Spinal cord (tissue), 9 donors: ENCODE measurements at regions not wholly inside any gene's neighbourhood (a gene's known extent, or its start where the extent isn't known, plus 50 kb on each side); places are given as distances from the start of the nearest gene placed in this dataset.
A peak's percentile ranks its signal among the peaks of the same experiment; 100 is the strongest.
"Not testable (repeated sequence)": the region's sequence is repeated elsewhere in the genome, so short reads cannot be mapped to it uniquely, and the experiment has no call there.

Experiments used
- DNase-seq, 6 donors: peaks; one replicate each; pipeline versions ENCODE4 v3.0.0 to v3.0.0-alpha.2; 2013 to 2015; ENCODE audit warnings: low spot score in 6 of 6, low read depth in 4 of 6
- H3K27ac ChIP-seq: one replicate; pipeline ENCODE4 v1.5.1; 2013; ENCODE audit warnings: low read depth, low read length, control low read depth
- H3K27me3 ChIP-seq: one replicate; pipeline ENCODE4 v1.6.1; 2013; ENCODE audit warnings: low read length; ENCODE audit not compliant: control insufficient read depth, insufficient read depth
- H3K36me3 ChIP-seq: one replicate; pipeline ENCODE4 v1.6.1; 2013; ENCODE audit warnings: low read length; ENCODE audit not compliant: control insufficient read depth, insufficient read depth
- H3K4me1 ChIP-seq: one replicate; pipeline ENCODE4 v1.6.1; 2013; ENCODE audit warnings: low read length; ENCODE audit not compliant: control insufficient read depth, insufficient read depth
- H3K4me3 ChIP-seq: one replicate; pipeline ENCODE4 v1.5.1; 2013; ENCODE audit warnings: low read depth, low read length, control low read depth
- H3K9me3 ChIP-seq: one replicate; pipeline ENCODE4 v1.6.1; 2013; ENCODE audit warnings: low read length; ENCODE audit not compliant: control insufficient read depth, insufficient read depth
- WGBS: methylation state at CpG from one replicate; pipeline ENCODE4 v1.1.5; 2013; ENCODE audit warnings: missing lambda C conversion rate; ENCODE audit not compliant: insufficient coverage; 5-methylcytosine and 5-hydroxymethylcytosine counted together
- donor health status: healthy.

- no peaks in the 10 kb centered on the region for H3K36me3 ChIP-seq
- no peaks in the 10 kb centered on the region for H3K9me3 ChIP-seq
- H3K27me3 ChIP-seq: no peaks in the 10 kb centered on the region
- no peaks in the 10 kb centered on the region for H3K4me1 ChIP-seq
- DNase-seq: no peak
- H3K4me3 ChIP-seq: no peak overlapping the region
- no peak overlapping the region for H3K27ac ChIP-seq
- no CpG with 5 or more reads among the region's 1 CpG for WGBS
These were observed 135.4 kb upstream of the PRSS3 start for GRCh38 chr9:33659921-33660320.

DNA sequence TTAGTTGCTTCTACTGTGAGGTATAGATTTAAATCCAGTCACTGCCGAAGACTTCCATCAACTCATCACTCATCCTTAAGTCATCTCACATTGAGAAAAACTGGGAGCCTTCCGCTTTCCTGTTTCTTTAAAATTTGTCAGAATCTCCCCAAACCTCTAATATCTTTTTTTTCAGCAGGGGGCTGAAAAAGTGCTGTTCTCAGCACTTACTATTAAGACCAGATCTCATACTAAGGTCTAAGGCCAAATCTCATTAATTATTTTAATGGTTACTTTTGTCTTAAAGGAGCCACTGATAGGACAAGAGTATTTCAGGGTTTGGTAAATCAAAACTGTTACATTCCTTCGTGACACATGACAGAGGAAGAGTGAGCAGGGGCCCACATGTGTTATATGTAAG lies 134.6 kb upstream of the PRSS3 start:
- Histone ChIP-seq H3K9me3 (no peaks in the 10 kb centered on the region), H3K4me3 (no peak overlapping the region), H3K4me1 (no peaks in the 10 kb centered on the region), H3K27me3 (no peaks in the 10 kb centered on the region), H3K36me3 (no peaks in the 10 kb centered on the region), H3K27ac (no peak overlapping the region)
- no peak for DNase-seq
- no CpG with 5 or more reads among the region's 3 CpGs for WGBS

DNA sequence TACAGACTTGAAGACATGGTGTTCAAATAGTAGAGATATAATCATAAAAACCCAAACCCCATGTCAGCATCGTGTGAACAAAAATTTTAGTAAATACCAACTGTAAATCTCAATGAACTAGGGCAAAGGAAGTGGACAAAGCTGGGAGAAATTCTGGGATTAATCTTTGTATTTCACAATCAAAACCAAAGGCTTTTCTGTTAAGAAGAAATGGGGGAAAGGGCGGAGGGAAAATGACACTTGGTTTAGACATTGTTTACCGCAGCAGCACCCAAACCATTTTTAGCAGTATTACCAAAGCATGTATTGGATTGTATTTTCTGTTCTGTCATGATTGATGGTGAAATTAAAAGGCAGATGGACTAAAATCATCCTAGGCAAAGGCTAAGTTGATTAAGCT lies 134.2 kb upstream of the PRSS3 start:
- DNase-seq: no peak
- H3K4me1 ChIP-seq: no peaks in the 10 kb centered on the region
- no peak overlapping the region for H3K27ac ChIP-seq
- H3K36me3 ChIP-seq: no peaks in the 10 kb centered on the region
- no peaks in the 10 kb centered on the region for H3K27me3 ChIP-seq
- no CpG with 5 or more reads among the region's 3 CpGs for WGBS
- no peaks in the 10 kb centered on the region for H3K9me3 ChIP-seq
- no peak overlapping the region for H3K4me3 ChIP-seq

- no peaks in the 10 kb centered on the region for H3K27me3 ChIP-seq
- H3K27ac ChIP-seq: no peak overlapping the region
- WGBS: 20% methylated on average over 1 of the region's 1 CpG
- no peak overlapping the region for H3K4me3 ChIP-seq
- H3K9me3 ChIP-seq: no peaks in the 10 kb centered on the region
- H3K36me3 ChIP-seq: no peaks in the 10 kb centered on the region
- no peaks in the 10 kb centered on the region for H3K4me1 ChIP-seq
- no peak for DNase-seq
These were observed 132.5 kb upstream of the PRSS3 start for GRCh38 chr9:33662871-33663270.

GRCh38 chr9:33676194-33676745 lies 119.1 kb upstream of the PRSS3 start:
- not testable (repeated sequence) for H3K27me3 ChIP-seq, H3K9me3 ChIP-seq, H3K36me3 ChIP-seq, H3K4me1 ChIP-seq
- H3K4me3 ChIP-seq: peak overlapping the region; percentile 55
- peak overlapping the region; percentile 91 for H3K27ac ChIP-seq
- DNase-seq: peak in 1 of 6 donors; percentile 6
- 0% methylated on average over 1 of the region's 8 CpGs for WGBS

- no peaks in the 10 kb centered on the region for H3K9me3 ChIP-seq
- no peaks in the 10 kb centered on the region for H3K27me3 ChIP-seq
- H3K4me1 ChIP-seq: no peaks in the 10 kb centered on the region
- under 1% methylated on average over 72 of the region's 78 CpGs for WGBS
- peak overlapping the region; percentile 55 for H3K4me3 ChIP-seq
- no peaks in the 10 kb centered on the region for H3K36me3 ChIP-seq
- peak overlapping the region; percentile 91 for H3K27ac ChIP-seq
- peak; percentile 36 to 85 (median 44) for DNase-seq
These were observed 118.4 kb upstream of the PRSS3 start for GRCh38 chr9:33676746-33677505.

GRCh38 chr9:33677506-33677809 lies 117.9 kb upstream of the PRSS3 start:
- Histone ChIP-seq H3K9me3 (no peaks in the 10 kb centered on the region), H3K36me3 (no peaks in the 10 kb centered on the region), H3K27me3 (no peaks in the 10 kb centered on the region), H3K4me1 (no peaks in the 10 kb centered on the region), H3K4me3 (peak overlapping the region; percentile 55), H3K27ac (peak overlapping the region; percentile 91)
- WGBS: no CpG with 5 or more reads among the region's 3 CpGs
- no peak for DNase-seq

DNA sequence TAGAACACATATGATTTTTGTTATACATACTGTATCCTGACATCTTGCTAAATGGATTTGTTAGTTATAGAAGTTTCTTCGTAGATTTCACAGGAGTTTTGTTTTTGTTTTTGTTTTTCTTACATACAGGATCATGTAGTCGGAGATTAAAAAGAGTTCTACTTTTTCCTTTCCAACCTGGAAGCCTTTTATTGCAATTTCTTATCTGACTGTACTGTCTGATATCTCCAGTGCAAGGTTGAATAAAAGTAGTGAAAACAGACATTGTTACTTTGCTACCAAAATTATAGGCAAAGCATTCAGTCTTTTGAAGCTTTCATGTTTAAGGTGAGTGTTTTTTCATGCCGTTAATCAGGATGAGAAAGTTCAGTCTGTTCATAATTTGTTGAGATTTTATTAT lies 117.4 kb upstream of the PRSS3 start:
- H3K27ac ChIP-seq: no peak overlapping the region
- no peak for DNase-seq
- WGBS: no CpG with 5 or more reads among the region's 3 CpGs

GRCh38 chr9:33682551-33682950 lies 112.8 kb upstream of the PRSS3 start:
- no peak for DNase-seq
- no peaks in the 10 kb centered on the region for H3K27me3 ChIP-seq
- H3K9me3 ChIP-seq: no peaks in the 10 kb centered on the region
- no peak overlapping the region for H3K4me3 ChIP-seq
- no peaks in the 10 kb centered on the region for H3K36me3 ChIP-seq
- no peaks in the 10 kb centered on the region for H3K4me1 ChIP-seq
- no peak overlapping the region for H3K27ac ChIP-seq
- WGBS: 100% methylated on average over 2 of the region's 3 CpGs

More for the DNA sequence above, 117.4 kb upstream of the PRSS3 start:
- no peaks in the 10 kb centered on the region for H3K27me3 ChIP-seq
- H3K4me1 ChIP-seq: no peaks in the 10 kb centered on the region
- no peak overlapping the region for H3K4me3 ChIP-seq
- H3K36me3 ChIP-seq: no peaks in the 10 kb centered on the region
- no peaks in the 10 kb centered on the region for H3K9me3 ChIP-seq

DNA sequence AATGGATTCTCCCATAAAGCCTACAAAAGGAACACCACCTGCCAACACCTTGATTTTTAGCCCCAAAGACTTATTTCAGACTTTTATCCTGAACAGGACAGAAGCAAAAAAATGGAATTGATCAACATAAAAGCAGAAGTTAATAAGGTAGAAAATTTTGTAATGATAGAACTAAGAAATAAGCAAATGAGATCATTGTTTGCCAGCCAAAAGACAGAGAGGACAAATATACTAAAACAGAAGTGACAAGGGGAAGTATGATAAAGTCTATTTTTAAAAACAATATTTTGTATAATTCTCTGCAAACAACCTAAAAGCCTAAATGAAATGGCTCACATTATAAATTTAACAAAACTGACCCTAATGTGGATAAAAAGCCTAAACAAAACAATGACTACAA lies 110.5 kb upstream of the PRSS3 start:
- no peak for DNase-seq
- Histone ChIP-seq H3K27me3 (no peaks in the 10 kb centered on the region), H3K9me3 (no peaks in the 10 kb centered on the region), H3K36me3 (no peaks in the 10 kb centered on the region), H3K4me1 (no peaks in the 10 kb centered on the region), H3K4me3 (no peak overlapping the region), H3K27ac (no peak overlapping the region)
